ENCODE measurements at regions not wholly inside any gene's neighbourhood (a gene's known extent, or its start where the extent isn't known, plus 50 kb on each side); places are given as distances from the start of the nearest gene placed in this dataset.

- TF ChIP-seq, protein P1, sequence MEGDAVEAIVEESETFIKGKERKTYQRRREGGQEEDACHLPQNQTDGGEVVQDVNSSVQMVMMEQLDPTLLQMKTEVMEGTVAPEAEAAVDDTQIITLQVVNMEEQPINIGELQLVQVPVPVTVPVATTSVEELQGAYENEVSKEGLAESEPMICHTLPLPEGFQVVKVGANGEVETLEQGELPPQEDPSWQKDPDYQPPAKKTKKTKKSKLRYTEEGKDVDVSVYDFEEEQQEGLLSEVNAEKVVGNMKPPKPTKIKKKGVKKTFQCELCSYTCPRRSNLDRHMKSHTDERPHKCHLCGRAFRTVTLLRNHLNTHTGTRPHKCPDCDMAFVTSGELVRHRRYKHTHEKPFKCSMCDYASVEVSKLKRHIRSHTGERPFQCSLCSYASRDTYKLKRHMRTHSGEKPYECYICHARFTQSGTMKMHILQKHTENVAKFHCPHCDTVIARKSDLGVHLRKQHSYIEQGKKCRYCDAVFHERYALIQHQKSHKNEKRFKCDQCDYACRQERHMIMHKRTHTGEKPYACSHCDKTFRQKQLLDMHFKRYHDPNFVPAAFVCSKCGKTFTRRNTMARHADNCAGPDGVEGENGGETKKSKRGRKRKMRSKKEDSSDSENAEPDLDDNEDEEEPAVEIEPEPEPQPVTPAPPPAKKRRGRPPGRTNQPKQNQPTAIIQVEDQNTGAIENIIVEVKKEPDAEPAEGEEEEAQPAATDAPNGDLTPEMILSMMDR (IDR thresholded peaks at IDR 0.05): no peak
- TF ChIP-seq POLR2A (IDR thresholded peaks at IDR 0.05): no peak
These were observed 145.1 kb upstream of the RREB1 start for GRCh38 chr6:6962699-6963098.
